ENCODE measurements at regions not wholly inside any gene's neighbourhood (a gene's known extent, or its start where the extent isn't known, plus 50 kb on each side); places are given as distances from the start of the nearest gene placed in this dataset.

DNA sequence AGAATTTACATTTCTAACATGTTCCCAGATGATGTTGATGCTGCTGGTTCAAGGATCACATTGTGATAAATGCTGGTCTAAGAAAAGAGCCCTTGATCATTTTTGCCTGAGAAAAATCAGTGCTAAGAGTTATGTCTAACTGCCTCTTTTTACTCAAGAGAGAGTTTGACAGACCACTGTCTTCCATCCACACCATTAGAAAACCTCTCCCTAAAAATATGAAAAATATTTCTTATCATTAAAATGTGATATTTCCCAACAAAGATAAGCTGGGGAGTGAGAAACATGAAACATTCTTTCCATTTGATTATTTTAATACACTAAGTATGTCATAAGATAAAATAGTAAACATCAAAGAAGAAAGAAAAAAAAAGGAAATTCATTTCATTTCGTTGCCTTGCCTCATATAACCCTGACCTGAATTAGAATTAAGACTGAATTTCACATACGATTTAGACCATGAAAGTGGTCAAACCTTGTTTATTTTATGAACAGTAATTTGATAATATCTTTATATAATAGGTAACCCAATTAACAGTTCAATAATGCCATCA is 471.8 kb upstream of the ARHGEF26 start:
- H3K4me1 ChIP-seq (ENCODE audit: control insufficient read depth, extremely low read depth, insufficient read depth, low read length) = no peaks in the 10 kb centered on the region
- no peaks in the 10 kb centered on the region for H3K27me3 ChIP-seq (ENCODE audit: control insufficient read depth, extremely low read depth, insufficient read depth, low read length)
- no peak overlapping the region for H3K4me2 ChIP-seq (ENCODE audit: control insufficient read depth, extremely low read depth, insufficient read depth, low read depth, low read length)
- no peak overlapping the region for H3K9ac ChIP-seq (ENCODE audit: control insufficient read depth, extremely low read depth, insufficient read depth, low read length)
- no peaks in the 10 kb centered on the region for H3K9me3 ChIP-seq (ENCODE audit: control insufficient read depth, low read depth, low read length)
- dilution Hi-C loops (cut with MboI; ENCODE audit: extremely low pct_ligation_motif_present, low sequenced_read_pairs) = no loop called here
- TF ChIP-seq, protein P1, sequence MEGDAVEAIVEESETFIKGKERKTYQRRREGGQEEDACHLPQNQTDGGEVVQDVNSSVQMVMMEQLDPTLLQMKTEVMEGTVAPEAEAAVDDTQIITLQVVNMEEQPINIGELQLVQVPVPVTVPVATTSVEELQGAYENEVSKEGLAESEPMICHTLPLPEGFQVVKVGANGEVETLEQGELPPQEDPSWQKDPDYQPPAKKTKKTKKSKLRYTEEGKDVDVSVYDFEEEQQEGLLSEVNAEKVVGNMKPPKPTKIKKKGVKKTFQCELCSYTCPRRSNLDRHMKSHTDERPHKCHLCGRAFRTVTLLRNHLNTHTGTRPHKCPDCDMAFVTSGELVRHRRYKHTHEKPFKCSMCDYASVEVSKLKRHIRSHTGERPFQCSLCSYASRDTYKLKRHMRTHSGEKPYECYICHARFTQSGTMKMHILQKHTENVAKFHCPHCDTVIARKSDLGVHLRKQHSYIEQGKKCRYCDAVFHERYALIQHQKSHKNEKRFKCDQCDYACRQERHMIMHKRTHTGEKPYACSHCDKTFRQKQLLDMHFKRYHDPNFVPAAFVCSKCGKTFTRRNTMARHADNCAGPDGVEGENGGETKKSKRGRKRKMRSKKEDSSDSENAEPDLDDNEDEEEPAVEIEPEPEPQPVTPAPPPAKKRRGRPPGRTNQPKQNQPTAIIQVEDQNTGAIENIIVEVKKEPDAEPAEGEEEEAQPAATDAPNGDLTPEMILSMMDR (optimal IDR thresholded peaks at IDR 0.05 in 1 of 3, IDR thresholded peaks at IDR 0.05 in 1 of 3, conservative IDR thresholded peaks at IDR 0.05 in 1 of 3; ENCODE audit: extremely low read depth in 1 of 3, insufficient read depth in 2 of 3, low read length in 3 of 3) = no peak
- no peak for TF ChIP-seq EZH2 (IDR thresholded peaks at IDR 0.05; ENCODE audit: low read length)
- H3K4me3 ChIP-seq (ENCODE audit: control insufficient read depth in 2 of 3, extremely low read depth in 1 of 3, insufficient read depth in 2 of 3, low read depth in 1 of 3, low read length in 3 of 3) = no peak overlapping the region
- H3K36me3 ChIP-seq (ENCODE audit: control insufficient read depth in 2 of 2, extremely low read depth in 1 of 2, insufficient read depth in 2 of 2, low read length in 2 of 2) = no peaks in the 10 kb centered on the region
- DNase-seq (ENCODE audit: low read depth, low spot score) (no peak), FAIRE-seq (no peak)
- H3K9me1 ChIP-seq (ENCODE audit: control insufficient read depth, extremely low read depth, insufficient read depth, low read length) = no peaks in the 10 kb centered on the region
- H4K20me1 ChIP-seq (ENCODE audit: control insufficient read depth, extremely low read depth, insufficient read depth, low read length) = no peaks in the 10 kb centered on the region
- no peaks in the 10 kb centered on the region for H3K79me2 ChIP-seq (ENCODE audit: control insufficient read depth, insufficient read depth, low read length)
- H2AFZ ChIP-seq (ENCODE audit: control insufficient read depth, low read length) = no peak overlapping the region
- no peak overlapping the region for H3K27ac ChIP-seq (ENCODE audit: control insufficient read depth, insufficient read depth, low read length)

DNA sequence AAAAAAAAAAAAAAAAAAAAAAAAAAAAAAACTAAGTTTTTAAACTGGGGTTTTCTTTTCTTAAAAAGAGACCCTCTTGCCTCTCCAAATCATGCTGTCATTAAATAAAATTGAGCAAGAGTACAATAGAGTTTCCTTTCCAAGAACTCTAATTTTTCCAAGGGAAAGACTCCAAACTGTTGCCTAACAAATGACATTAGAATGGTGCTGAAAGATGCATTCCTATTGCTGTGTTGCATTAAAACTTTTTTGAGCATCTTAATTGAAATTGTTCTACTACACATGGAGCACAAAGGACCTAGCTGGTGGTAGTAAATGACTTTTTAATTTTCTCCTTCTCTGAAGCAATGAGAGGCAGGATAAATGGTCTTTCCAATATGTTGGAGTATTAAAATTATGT is 469.1 kb upstream of the ARHGEF26 start:
- no peak overlapping the region for H3K9ac ChIP-seq (ENCODE audit: control insufficient read depth, extremely low read depth, insufficient read depth, low read length)
- H2AFZ ChIP-seq (ENCODE audit: control insufficient read depth, low read length) = no peak overlapping the region
- FAIRE-seq (no peak), DNase-seq (ENCODE audit: low read depth, low spot score) (no peak)
- H3K27me3 ChIP-seq (ENCODE audit: control insufficient read depth, extremely low read depth, insufficient read depth, low read length) = no peaks in the 10 kb centered on the region
- no peaks in the 10 kb centered on the region for H3K4me1 ChIP-seq (ENCODE audit: control insufficient read depth, extremely low read depth, insufficient read depth, low read length)
- H3K9me1 ChIP-seq (ENCODE audit: control insufficient read depth, extremely low read depth, insufficient read depth, low read length) = no peaks in the 10 kb centered on the region
- H3K9me3 ChIP-seq (ENCODE audit: control insufficient read depth, low read depth, low read length) = no peaks in the 10 kb centered on the region
- no peak for TF ChIP-seq EZH2 (IDR thresholded peaks at IDR 0.05; ENCODE audit: low read length)
- TF ChIP-seq, protein P1 (optimal IDR thresholded peaks at IDR 0.05 in 1 of 3, IDR thresholded peaks at IDR 0.05 in 1 of 3, conservative IDR thresholded peaks at IDR 0.05 in 1 of 3; ENCODE audit: extremely low read depth in 1 of 3, insufficient read depth in 2 of 3, low read length in 3 of 3) = no peak
- no peaks in the 10 kb centered on the region for H4K20me1 ChIP-seq (ENCODE audit: control insufficient read depth, extremely low read depth, insufficient read depth, low read length)
- H3K4me2 ChIP-seq (ENCODE audit: control insufficient read depth, extremely low read depth, insufficient read depth, low read depth, low read length) = no peak overlapping the region
- no peak overlapping the region for H3K4me3 ChIP-seq (ENCODE audit: control insufficient read depth in 2 of 3, extremely low read depth in 1 of 3, insufficient read depth in 2 of 3, low read depth in 1 of 3, low read length in 3 of 3)
- H3K27ac ChIP-seq (ENCODE audit: control insufficient read depth, insufficient read depth, low read length) = no peak overlapping the region
- dilution Hi-C loops (cut with MboI; ENCODE audit: extremely low pct_ligation_motif_present, low sequenced_read_pairs) = no loop called here
- H3K36me3 ChIP-seq (ENCODE audit: control insufficient read depth in 2 of 2, extremely low read depth in 1 of 2, insufficient read depth in 2 of 2, low read length in 2 of 2) = no peaks in the 10 kb centered on the region
- H3K79me2 ChIP-seq (ENCODE audit: control insufficient read depth, insufficient read depth, low read length) = no peaks in the 10 kb centered on the region
